SHP77 (cell line): ENCODE measurements at regions not wholly inside any gene's neighbourhood (a gene's known extent, or its start where the extent isn't known, plus 50 kb on each side); places are given as distances from the start of the nearest gene placed in this dataset.

ENCODE experiments used
- DNase-seq, 2 experiments: peaks; one replicate each; lab custom pipeline; 2025; lab: John Stamatoyannopoulos, UW

DNA sequence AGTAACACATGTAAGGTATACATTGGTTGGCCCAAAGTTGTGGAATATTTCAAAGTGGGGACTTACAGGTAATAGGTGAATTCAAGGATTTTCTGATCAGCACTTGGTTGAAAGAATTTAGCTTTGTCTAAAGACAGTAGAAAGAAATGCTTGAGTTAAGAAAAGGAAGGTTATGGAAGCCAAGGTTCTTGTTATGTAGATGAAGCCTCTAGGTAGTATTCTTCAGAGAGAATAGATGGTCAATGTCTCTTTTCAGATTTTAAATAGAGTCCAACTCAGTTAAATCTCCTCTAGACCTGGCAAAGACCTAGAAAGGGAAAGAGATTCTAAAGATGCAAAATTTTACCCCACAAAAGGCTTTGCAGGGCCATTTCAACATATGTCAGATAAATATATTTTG is 157.4 kb downstream of the ANKRD30B start:
- DNase-seq: no peak

DNA sequence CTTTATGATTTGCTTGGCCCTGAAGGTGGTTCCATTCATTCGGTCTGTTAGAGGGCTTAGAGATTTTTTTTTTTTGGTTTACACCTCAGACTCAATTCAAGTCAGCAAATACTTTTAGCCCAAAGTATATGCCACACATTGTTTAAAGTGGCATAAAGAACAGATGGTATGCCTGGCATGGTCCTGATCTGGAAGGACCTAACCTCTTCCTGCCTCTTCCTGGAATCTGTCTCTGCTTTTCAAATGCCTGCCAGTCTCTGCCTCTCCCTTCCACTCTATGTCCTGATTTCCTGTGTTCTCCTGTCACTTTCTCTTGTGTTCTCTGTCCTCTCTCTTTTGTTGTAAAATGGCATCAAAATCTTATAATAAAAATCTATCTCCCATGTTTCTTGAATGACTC is 158.0 kb downstream of the ANKRD30B start:
- DNase-seq: no peak

DNA sequence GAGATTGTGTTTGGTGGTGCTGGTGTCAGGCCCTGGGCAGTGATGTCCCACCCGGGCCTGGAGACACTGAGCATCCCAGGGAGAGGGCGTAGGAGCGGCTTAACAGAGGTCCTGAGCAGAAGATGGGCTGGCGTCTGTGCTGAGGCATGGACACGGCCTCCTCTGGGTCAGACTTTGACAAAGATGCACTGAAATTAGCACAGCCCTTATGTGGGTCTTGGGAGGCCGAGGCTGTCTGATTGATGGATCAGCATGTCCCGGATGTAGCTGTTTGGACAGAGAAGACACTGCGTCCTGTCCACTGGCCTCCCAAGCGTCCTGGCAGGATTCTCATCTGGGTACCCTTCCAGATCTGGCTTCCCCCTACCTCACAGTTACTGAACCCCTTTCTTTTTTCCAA is 159.4 kb downstream of the ANKRD30B start:
- no peak for DNase-seq

DNA sequence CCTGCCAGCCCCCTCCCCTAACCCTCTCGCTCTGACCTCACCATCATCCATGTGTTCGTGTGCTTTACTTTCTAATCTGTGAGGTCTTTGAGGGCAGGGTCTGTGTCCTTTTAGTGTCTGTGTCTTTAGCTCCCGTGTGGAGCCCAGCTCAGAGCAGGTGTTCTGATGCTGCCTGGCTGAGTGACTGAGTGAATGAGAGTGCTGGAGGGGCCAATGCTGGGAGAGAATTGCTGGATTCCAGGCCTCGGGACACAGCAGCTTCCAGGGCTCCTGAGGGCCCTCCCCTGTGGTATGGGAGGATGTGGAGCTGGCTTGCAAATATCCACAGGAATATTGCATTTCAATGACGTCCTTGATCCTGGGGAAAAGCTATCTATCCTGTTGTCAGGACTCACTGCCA is 160.6 kb downstream of the ANKRD30B start:
- no peak for DNase-seq

DNA sequence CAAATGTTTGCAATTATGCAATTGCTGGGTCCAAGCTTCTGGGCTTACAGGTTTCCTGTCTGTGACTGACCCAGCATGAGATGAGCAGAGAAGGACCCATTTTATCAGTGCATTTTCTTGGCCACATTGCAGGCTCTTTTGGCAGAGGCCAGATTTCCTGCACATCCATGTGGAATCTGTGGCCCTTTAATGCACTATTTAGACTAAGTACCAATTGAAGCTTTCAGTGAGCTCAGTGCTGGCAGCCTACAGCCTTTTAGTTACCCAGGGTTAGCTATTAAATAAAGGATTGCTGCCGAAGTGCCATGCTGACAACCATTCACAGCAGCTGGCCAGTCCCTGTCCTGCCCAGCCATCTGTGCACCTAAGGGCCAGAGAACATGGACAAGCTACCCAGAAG is 165.0 kb downstream of the ANKRD30B start:
- DNase-seq: no peak

DNA sequence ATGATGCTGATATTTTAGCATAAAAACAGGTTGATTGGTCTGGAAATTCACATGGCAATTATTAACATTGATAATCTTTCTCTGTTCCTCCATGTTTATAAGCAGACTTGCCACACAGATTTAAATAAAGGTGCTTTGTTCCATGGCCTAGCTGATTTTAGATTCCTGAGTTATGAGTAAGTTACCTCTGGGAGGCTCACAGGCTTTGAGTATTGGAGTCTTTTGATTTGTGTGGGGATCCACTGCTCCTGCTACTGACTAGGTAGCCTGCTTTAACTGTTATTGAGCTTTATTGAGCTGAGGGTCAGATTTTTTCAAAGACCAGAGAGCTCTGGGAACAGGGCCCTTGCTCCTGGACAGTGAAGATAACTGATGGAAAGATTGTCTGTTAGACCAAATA is 166.1 kb downstream of the ANKRD30B start:
- no peak for DNase-seq

DNA sequence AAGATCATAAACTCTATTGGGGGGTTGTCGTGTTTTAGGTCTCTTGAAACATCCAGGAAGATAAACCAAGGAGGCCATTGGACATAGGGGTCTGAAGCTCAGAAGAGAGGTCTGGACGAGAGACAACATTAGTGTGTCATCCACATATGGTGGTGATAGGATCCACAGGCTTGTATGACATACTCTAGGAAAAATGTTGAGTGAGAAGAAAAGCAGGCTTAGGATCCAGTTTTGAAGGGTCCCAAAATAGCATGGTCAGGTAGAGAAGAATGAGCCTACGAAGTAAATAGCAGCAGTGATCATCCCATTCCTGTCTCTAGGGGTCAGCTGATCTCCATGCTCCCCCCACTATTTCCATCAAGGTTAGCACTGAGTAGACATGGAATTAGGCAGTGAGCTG is 166.8 kb downstream of the ANKRD30B start:
- DNase-seq: no peak

DNA sequence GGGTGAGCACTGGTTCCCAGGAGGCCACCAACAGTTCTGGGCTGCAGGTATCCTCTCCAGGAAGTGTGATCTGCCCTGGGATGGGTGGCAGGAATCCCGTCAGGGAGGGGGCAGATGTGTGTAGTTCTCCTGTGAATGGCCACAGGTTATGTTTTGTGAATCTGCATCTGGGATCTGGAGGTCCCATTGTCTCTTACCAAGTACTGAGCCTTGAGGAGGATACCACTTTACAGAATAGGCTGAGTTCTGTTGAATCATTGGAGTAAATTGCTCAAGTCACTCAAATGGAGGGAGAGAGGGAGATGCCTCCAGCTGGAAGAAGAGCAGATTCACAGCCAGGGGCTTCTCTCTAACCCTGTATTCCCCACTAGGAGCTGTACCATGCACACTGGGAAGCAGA is 168.2 kb downstream of the ANKRD30B start:
- DNase-seq: no peak

DNA sequence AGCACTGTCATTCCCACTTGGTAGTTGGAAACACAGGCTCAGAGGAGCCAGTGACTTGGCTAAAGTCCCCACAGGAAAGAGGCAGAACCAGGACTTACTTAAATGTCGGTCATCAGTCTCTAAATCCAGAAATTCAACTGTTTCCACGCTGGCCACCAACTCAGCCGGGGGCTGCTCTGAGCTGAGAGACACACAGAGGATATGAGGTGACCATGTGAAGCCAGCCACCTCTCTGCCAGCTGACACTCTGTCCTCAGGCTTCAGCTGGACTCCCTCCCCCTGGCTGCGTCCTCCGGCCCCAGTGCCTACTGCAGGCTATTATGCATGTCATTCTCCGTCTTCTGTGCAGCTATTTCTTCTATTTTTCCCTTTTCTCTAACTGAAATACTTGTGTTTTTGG is 168.9 kb downstream of the ANKRD30B start:
- no peak for DNase-seq

DNA sequence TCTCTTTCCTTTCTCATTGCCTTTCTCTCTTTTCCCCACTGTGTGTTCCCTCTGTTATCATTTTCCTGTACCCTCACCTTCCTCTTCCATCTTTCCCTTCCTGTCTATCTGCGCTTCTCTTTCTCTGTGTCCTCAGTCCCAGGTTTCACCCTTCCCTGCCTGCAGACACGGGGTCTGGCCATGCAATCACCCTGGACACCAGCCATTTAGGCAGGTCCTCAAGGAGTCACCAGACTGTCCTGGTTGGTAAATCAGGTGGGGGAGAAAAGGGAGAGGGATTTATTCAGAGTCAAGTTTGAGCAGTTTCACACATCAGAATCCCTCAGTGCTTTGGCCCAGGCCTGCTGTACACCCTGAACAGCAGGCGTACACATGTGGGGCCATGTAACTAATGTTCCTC is 169.3 kb downstream of the ANKRD30B start:
- no peak for DNase-seq

DNA sequence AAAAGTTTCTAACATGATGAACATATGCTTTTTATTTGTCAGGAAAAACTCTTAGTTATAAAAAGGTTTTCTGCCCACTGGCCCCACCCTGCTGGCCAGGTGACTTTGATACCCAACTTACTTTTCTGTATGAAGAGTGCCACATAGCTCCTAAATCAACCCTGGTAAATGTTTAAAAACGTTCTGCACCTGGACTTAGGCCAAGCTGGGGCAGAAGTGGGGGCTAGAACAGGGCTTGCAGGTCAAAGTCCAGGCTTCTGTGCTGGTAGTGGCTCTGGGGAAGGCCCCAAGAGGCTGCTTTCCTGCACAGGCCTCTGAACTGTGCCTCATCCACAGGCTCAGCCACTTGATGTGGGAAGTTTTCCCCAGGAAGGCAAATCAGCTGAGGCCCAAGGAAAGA is 171.7 kb downstream of the ANKRD30B start:
- DNase-seq: no peak

DNA sequence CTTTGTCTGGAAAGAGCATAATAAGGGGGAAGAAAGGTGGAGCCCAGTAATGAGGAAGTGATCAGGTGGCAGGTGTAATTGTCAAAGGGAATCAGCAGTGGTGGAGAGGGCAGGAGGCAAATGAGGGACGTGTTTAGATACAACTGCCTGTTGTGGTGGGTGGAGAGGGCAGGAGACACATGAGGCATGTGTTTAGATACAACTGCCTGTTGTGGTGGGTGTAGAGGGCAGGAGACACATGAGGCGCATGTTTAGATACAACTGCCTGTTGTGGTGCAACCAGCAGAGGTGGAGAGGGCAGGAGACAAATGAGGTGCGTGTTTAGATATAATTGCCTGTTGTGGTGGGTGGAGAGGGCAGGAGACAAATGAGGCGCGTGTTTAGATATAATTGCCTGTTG is 173.1 kb downstream of the ANKRD30B start:
- DNase-seq: no peak

DNA sequence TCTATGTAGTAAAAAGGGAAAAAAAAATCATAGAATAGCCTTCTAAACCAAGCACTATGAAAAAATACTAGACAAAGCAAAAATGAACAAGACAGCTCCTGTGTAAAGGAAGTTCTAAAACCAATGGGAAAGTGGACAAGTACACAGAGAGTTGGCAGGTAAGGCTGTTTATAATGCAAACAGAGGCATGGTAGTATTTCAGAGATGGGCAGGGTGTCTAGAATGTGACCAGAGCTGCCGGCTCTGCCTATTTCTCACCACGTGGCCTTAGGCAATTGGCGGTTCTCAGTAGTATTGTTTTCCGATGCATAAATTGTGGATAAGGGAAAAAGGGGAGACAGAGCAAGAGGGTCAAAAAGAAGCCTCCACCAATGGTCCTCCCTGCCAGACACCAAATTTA is 173.6 kb downstream of the ANKRD30B start:
- no peak for DNase-seq

DNA sequence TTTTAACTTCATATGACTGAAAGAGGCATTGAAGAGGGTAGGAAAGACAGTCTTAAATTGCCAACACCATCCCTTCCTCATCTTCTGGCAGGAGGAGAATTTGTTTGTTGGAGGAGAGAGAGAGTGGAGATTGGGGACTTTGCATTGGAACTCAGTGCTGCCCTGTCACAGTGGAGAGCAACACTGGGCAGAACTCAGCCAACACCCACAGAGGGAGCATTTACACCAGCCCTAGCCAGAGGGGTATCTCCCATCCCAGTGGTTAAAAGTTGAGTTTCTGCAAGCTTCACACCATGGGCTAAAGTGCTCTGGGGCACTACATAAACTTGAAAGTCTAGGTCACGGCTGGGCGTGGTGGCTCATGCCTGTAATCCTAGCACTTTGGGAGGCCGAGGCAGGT is 174.1 kb downstream of the ANKRD30B start:
- DNase-seq: no peak

DNA sequence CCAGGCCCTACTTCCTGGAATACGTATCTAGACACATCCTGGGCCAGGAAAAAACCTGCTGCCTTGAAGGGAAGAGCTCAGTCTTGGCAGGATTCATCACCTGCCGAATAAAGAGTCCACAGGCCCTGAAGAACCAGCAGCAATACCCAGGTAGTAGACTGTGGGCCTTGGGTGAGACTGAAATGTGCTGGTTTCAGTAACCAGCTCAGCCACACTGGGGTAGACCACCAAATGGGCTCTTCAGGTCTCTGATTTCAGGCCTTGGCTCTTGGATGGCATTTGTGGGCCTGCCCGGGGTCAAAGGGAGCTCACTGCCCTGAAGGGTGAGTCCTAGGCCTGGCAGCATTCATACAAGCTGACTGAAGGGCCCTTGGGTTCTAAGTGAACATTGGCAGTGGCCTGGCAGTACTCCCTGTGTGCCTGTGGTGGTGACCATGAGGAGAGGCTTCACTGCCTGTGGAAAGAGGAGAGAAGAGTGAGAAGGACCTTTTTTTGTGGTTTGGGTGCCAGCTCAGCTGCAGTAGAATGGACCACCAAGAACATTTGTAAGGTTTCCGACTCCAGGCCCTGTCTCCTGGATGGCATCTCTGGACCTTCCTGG is 175.1 kb downstream of the ANKRD30B start:
- no peak for DNase-seq

DNA sequence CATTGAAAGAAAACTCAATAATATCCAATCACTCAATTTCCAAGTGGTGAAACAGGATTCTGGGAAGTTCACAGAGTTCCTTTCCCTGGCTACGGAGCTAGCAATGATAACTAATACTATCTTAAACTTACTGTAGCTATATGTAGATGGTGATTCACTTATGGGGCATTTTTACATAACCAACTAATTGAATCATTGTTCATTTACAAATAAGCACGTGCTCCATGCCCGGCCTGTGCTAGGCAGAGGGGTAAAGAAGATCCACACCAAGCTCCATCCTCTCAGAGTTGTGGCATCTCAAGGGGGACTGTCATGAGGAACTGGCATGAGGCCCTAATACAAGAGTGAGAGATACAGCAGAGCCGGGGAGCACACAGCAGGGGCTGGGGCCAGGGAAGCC is 176.3 kb downstream of the ANKRD30B start:
- DNase-seq: no peak

DNA sequence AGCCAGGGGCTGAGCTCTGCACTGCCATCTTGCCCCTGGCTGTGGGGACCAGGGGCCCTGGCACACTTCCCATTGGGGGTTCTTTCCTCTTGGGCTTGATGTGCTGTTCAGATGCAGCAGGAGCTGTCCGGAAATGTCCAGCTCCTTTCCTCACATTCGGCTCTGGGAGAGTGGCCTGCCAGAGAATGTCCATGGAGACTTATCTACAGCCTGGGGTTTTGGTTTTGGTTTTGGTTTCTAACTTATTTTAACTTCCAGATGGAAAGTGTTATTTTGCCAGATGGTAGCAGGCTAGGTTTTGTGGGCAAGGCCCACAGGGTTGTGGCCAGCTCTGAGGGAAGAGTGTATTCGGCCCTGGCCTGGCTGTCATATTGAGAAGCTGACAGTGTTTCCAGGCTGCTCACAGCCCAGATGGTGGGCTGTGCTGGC is 177.3 kb downstream of the ANKRD30B start:
- no peak for DNase-seq

DNA sequence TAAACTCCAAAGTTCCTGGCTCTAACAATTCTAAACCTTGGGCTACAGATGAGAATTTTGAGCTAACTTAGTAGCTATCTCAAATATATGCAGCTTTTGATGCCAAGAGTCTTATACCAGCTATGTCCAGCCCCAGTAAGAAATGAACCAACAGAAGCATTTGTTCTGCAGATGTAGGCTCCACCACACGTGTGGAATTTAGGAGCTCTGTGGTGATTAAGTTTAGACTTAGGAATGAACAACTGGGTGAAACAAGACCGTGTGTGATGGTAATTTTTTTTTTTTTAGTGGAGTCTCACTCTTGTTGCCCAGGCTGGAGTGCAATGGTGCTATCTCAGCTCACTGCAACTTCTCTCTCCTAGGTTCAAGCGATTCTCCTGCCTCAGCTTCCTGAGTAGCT is 179.7 kb downstream of the ANKRD30B start:
- no peak for DNase-seq

DNA sequence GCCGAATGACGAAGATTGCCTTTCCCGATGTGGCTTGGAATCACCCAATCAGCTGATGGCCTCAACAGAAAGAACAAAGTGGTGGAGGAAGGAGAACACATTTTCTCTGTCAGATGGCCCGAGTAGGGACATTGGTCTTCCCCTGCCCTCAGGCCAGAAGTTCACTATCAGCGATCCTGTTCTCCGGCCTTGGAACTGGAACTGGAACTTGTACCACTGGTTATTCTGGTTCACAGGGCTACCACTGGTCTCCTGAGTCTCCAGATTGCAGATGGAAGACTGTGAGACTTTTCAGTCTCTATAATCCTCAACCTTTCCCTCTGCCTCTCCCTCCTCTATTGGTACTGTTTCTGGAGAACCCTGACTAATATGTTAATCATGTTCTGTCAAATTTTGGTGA is 180.4 kb downstream of the ANKRD30B start:
- DNase-seq: no peak

DNA sequence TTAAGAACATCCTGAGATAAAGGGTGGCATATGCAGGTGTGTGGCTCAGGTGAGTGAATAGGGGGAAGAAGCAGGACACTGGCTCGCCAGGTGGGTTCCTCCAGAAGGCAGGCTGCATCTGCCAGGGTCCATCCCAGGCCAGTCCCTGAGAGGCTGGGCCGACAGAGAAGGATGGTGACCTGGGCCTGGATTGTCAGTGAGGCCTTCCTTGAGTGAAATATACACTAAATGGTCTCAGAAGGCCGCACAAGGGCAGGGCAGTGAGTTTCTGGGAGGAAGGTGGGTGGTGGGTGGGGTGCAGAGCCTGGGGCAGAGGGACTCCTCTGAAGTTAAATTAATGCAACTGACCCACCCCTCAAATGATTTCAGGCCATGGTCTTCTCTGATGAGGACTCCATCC is 182.1 kb downstream of the ANKRD30B start:
- no peak for DNase-seq

DNA sequence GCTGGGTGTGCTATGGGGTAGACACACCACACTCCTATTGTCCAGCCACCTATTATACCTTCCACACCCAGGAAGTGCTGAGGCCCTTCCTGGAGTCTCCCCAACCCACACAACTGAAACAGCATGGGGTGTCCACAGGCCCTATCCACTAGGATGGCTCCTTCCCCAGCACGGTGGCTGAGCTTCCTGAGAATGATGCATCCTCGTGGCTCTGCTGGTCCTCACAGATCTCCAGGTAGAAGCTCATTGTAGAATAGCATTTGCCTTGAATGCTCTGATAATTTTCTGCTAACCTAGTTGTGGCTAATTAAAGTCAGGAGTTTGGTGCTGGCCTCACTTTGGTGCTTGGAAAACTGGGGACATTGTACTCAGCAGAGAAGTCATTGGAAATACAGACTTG is 182.6 kb downstream of the ANKRD30B start:
- DNase-seq: no peak

DNA sequence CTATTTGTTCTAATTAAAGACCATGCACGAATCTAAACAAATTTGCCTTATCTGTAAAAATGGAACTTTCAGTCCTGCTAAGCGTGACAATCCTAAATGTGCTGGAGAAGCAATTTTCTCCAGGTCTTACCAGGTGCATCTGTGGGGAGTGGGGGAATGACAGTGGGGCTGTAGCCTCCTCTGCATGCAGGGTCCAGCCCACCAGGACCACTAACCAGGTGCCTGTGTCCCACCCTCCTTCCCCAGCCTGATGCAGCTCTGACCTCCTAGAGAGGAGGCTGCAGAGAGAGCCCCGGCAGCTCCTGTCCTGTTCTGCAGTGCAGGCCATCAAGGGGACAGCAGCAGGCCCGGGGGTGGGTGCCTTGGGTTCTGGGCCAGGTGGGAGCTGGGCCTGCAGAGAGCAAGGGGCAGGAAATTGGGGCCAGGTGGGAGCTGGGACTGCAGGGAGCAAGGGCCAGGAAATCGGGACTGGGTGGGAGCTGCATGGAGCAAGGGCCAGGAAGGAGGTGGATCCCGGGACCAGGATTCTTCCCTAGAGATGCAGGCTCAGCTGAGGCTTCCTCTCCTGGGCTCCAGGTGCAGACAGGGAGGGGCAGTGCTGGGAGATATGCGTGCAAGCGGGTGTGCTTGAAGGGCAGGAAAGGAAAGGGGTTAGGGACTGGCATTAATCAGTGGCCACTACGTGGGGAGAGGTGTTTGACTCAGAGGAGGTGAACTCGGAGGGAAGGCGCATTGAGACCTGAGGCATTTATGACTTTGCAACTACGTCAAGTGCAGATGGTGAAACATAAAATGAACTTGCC is 185.3 kb downstream of the ANKRD30B start:
- DNase-seq: no peak

DNA sequence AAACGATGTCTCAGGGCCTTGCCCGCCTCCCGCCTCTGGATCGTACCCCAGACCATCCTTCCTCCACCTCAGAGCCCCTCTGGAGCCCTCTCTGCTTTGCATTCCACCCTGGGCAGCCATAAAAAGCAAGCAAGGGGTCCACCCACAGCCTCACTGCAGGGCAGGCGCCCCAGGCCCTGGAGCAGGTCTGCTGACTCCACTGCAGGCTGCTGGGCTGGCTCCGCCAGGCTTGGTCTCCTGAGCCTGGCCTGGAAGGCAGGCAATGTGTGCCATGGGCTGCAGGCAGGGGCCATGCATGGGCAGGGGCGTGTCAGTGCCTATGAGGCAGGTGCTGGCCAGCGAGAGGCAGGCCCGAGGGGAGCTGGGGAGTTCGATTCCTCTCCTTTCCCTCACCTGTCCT is 186.0 kb downstream of the ANKRD30B start:
- no peak for DNase-seq

DNA sequence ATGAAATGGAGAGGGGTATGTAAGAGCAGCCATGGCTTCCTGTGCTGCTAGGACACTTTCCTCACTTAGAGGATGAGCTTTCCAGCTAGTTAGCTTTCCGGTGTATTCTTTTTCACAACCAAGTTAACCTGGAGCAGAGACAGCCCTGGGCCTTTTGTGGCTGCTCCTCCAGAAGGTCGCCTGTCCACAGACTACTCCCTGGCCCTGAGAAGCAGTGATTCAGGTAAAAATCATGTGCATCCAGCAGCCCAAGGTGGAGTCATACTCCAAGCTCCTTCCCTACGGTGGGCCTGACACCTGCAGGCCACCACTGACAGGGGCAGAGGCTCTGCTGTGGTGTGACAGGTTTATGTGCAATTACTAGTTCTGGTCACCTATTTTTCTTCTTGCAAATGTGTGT is 187.2 kb downstream of the ANKRD30B start:
- no peak for DNase-seq
